Endothelial cell of umbilical vein (primary cell): ENCODE measurements at regions not wholly inside any gene's neighbourhood (a gene's known extent, or its start where the extent isn't known, plus 50 kb on each side); places are given as distances from the start of the nearest gene placed in this dataset.

Source experiments
- BruUV-seq: library from RNA; stranded (reverse); fragments of 400-500 nt; replicated peaks from 2 replicates; lab custom pipeline; 2021; lab: Mats Ljungman, UMichigan
- CTCF ChIA-PET: fragments of 300-600, 350-600 bp; sonication (Branson Sonifier 250); formaldehyde crosslinking; loops from one replicate; lab custom pipeline; 2021; ENCODE audit warnings: antibody characterized with exemption, inconsistent platforms; lab: Charles Lee
- POLR2A ChIA-PET: fragments of 300-600, 350-600 bp; sonication (Branson Sonifier 250); formaldehyde crosslinking; loops from one replicate; lab custom pipeline; 2021; ENCODE audit warnings: antibody characterized with exemption, inconsistent platforms; lab: Charles Lee
- DNase-seq: peaks from one replicate; pipeline ENCODE4 v3.0.0-alpha.2; 2011; ENCODE audit warnings: low read depth, low spot score
- FAIRE-seq: peaks from 2 replicates; lab custom pipeline; 2011; peaks lifted over from hg19 to GRCh38; lab: Jason Lieb, UNC
- H2AFZ ChIP-seq: 2 replicates; pipeline ENCODE4 v1.6.0; 2012; ENCODE audit warnings: low read depth, low read length, control low read depth, inconsistent platforms
- H3K27ac ChIP-seq: 2 replicates; pipeline ENCODE4 v1.5.1; 2011; ENCODE audit warnings: low read depth, mild to moderate bottlenecking, control low read depth, low read length, moderate library complexity; ENCODE audit not compliant: insufficient read depth
- H3K27me3 ChIP-seq, 2 experiments: 2 replicates each; pipeline versions ENCODE4 v1.6.0 to v1.6.1; 2011; ENCODE audit warnings: low read length in 2 of 2, mixed read lengths in 1 of 2; ENCODE audit not compliant: control insufficient read depth in 2 of 2, insufficient read depth in 2 of 2
- H3K36me3 ChIP-seq, 2 experiments: 2 replicates in 1 of 2; 3 replicates in 1 of 2; pipeline ENCODE4 v1.5.1; 2011; ENCODE audit warnings: low read length in 2 of 2, mild to moderate bottlenecking in 1 of 2, moderate library complexity in 1 of 2; ENCODE audit not compliant: control insufficient read depth in 2 of 2, insufficient read depth in 2 of 2; ENCODE audit errors: extremely low read depth in 1 of 2
- H3K4me1 ChIP-seq: 3 replicates; pipeline ENCODE4 v1.5.1; 2011; ENCODE audit warnings: mild to moderate bottlenecking, low read length; ENCODE audit not compliant: control insufficient read depth, insufficient read depth; ENCODE audit errors: extremely low read depth
- H3K4me2 ChIP-seq: 2 replicates; pipeline ENCODE4 v1.6.1; 2011; ENCODE audit warnings: low read length, control low read depth, mixed read lengths; ENCODE audit not compliant: insufficient read depth
- H3K4me3 ChIP-seq, 3 experiments: fragments of 200-600 bp in 1 of 3; sonication (generic), shearing (Covaris generic) in 1 of 3; replicated peaks in 1 of 3; 2 replicates each; pipeline ENCODE4 v1.5.1; 2011 to 2016; ENCODE audit warnings: control low read depth in 3 of 3, low read length in 3 of 3, mild to moderate bottlenecking in 2 of 3, inconsistent platforms in 1 of 3, low read depth in 1 of 3, moderate library complexity in 1 of 3; ENCODE audit not compliant: insufficient read depth in 1 of 3
- H3K79me2 ChIP-seq: 2 replicates; pipeline ENCODE4 v1.6.0; 2012; ENCODE audit warnings: low read length, inconsistent platforms; ENCODE audit not compliant: control insufficient read depth, insufficient read depth
- H3K9ac ChIP-seq: replicated peaks from 2 replicates; pipeline ENCODE3; 2011; ENCODE audit warnings: low read length, control low read depth; ENCODE audit not compliant: insufficient read depth; ENCODE audit errors: extremely low read depth
- H3K9me1 ChIP-seq: replicated peaks from 3 replicates; pipeline ENCODE4 v1.6.0; 2011; ENCODE audit warnings: mild to moderate bottlenecking, low read length; ENCODE audit not compliant: control insufficient read depth, insufficient read depth; ENCODE audit errors: extremely low read depth
- H3K9me3 ChIP-seq: replicated peaks from 2 replicates; pipeline ENCODE4 v1.5.1; 2012; ENCODE audit warnings: low read length, inconsistent platforms; ENCODE audit not compliant: control insufficient read depth, insufficient read depth
- H4K20me1 ChIP-seq: replicated peaks from 2 replicates; pipeline ENCODE3; 2011; ENCODE audit warnings: mild to moderate bottlenecking, low read length; ENCODE audit not compliant: control insufficient read depth, insufficient read depth; ENCODE audit errors: extremely low read depth
- CTCF ChIP-seq, 2 donors: IDR thresholded peaks; 1 replicate in 1 of 2; 2 replicates in 1 of 2; pipeline ENCODE4 v1.5.1; 2011; ENCODE audit warnings: low read length in 2 of 2, mild to moderate bottlenecking in 2 of 2, moderate library complexity in 2 of 2, control low read depth in 1 of 2, inconsistent platforms in 1 of 2, low read depth in 1 of 2; ENCODE audit not compliant: insufficient read depth in 1 of 2; ENCODE audit errors: extremely low read depth in 1 of 2
- FOS ChIP-seq: IDR thresholded peaks from 2 replicates; pipeline ENCODE4 v1.6.1; 2011; ENCODE audit warnings: mild to moderate bottlenecking, low read length, moderate library complexity, borderline replicate concordance; ENCODE audit not compliant: insufficient read depth
- GATA2 ChIP-seq: IDR thresholded peaks from 2 replicates; pipeline ENCODE4 v1.7.0; 2011; ENCODE audit warnings: low read depth, mild to moderate bottlenecking, moderate library complexity, mixed read lengths, low read length; ENCODE audit not compliant: insufficient read length, insufficient read depth
- JUN ChIP-seq: IDR thresholded peaks from 2 replicates; pipeline ENCODE4 v1.6.1; 2011; ENCODE audit warnings: borderline replicate concordance, low read depth; ENCODE audit not compliant: insufficient read length, insufficient read depth
- MYC ChIP-seq: IDR thresholded peaks from one replicate; pipeline ENCODE4 v1.6.1; 2011; ENCODE audit warnings: mild to moderate bottlenecking, low read depth, low read length
- POLR2A ChIP-seq: IDR thresholded peaks from 2 replicates; pipeline ENCODE4 v1.6.1; 2012; ENCODE audit warnings: low read depth, mild to moderate bottlenecking, control low read depth, low read length
- POLR2AphosphoS5 ChIP-seq: IDR thresholded peaks from 2 replicates; pipeline ENCODE4 v1.6.1; 2012; ENCODE audit warnings: low read depth, mild to moderate bottlenecking, control low read depth, low read length, moderate library complexity; ENCODE audit not compliant: insufficient read depth
- dilution Hi-C: fragments of 300-500 bp; cut with MboI; formaldehyde crosslinking; loops from one replicate; pipeline ENCODE4 v1.15.0; 2019; ENCODE audit warnings: low sequenced_read_pairs; ENCODE audit not compliant: extremely low pct_ligation_motif_present
- intact Hi-C: fragments of 100-400 bp; cut with micrococcal nuclease; formaldehyde crosslinking; loops from one replicate; pipeline ENCODE4 v1.10.0; 2022

- H3K27me3 ChIP-seq, result no peaks in the 10 kb centered on the region
- intact Hi-C loops (loop anchor here (5.0 to 10.0 kb wide), 2 partner anchors 192 to 660 kb away; partner anchors contain the start of genes SPTLC2 and VASH1), dilution Hi-C loops (no loop called here)
- peaks cover 80% of the 10 kb centered on the region for H3K4me1 ChIP-seq
- H3K79me2 ChIP-seq, result no peaks in the 10 kb centered on the region
- H3K4me3 ChIP-seq, result no peak overlapping the region
- BruUV-seq, result no TSS peak
- H3K36me3 ChIP-seq, result no peaks in the 10 kb centered on the region
- H3K27ac ChIP-seq, result peak overlapping the region; percentile 95
- ChIA-PET POLR2A (no interaction called here), CTCF (interaction anchor here (0.5 to 5.1 kb wide), 9 partner anchors 12 to 116 kb away, joined by 3 to 49 read pairs (median 3); no protein-coding TSS in a partner anchor)
- peak; percentile 54 for DNase-seq
- H4K20me1 ChIP-seq, result no peaks in the 10 kb centered on the region
- H3K4me2 ChIP-seq, result no peak overlapping the region
- no peaks in the 10 kb centered on the region for H3K9me1 ChIP-seq
- FAIRE-seq, result peak; percentile 21
- H2AFZ ChIP-seq, result peak overlapping the region; percentile 36
- peak overlapping the region; percentile 52 for H3K9ac ChIP-seq
- TF ChIP-seq CTCF (IDR thresholded peaks at IDR 0.05; ENCODE audit: extremely low read depth in 1 of 2, insufficient read depth in 1 of 2, low read depth in 1 of 2, low read length in 2 of 2), result no peak
- TF ChIP-seq GATA2, result no peak
- no peak for TF ChIP-seq MYC
- TF ChIP-seq POLR2A, result no peak
- no peak for TF ChIP-seq POLR2AphosphoS5
- TF ChIP-seq FOS, result no peak
- no peak for TF ChIP-seq JUN
- H3K9me3 ChIP-seq, result no peaks in the 10 kb centered on the region
These were observed 73.9 kb downstream of the IRF2BPL start for GRCh38 chr14:76954394-76955190.
